Stimulated activated CD4-positive, alpha-beta T cell treated with anti-CD3 and anti-CD28 coated beads, Interleukin-1b, Interleukin-23, amount 100 ng/mL, for 4 hours (primary cell): ENCODE measurements at regions not wholly inside any gene's neighbourhood (a gene's known extent, or its start where the extent isn't known, plus 50 kb on each side); places are given as distances from the start of the nearest gene placed in this dataset.

Experiments used
- DNase-seq, 2 donors: peaks; one replicate each; pipeline ENCODE4 v3.0.0-alpha.2; 2020; ENCODE audit warnings: low read depth in 2 of 2

DNA sequence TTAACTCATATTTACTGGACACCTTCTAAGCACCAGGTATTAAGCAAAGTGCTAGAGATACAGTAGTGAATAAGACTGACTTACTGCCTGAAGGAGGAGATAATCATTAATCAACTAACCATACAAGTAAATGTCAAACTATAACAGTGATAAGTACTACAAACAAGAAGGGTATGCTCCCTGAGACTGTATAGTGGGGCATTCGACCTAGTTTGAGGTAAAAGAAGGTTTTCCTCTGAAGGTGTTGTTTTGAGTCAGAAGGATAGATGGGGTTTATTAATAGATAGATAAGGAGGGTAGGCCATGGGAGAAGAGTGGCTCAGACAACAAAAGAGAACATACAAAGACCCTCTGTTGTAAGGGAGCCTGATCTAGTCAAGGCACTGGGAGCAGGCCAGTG lies 105.4 kb downstream of the DDIT4L start:
- no peak for DNase-seq

DNA sequence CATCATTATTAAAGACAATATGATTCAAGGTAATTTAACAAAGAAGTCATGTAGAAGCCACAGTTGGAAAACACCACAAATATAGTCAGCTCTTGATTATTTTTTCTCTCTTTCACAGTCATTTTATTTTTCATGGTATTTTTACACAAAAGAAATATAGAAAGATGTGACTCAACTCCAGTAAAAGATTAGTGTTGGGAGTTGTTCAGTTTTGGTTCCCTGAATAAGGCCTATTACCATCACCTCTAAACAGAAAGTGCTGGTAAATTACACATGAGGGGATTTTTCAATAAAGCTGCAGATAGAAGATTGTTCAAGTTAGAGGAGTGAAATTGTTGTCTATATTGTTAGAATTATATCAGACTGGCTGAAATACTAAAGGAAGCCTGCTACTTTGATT lies 107.0 kb downstream of the DDIT4L start:
- DNase-seq, result no peak

- DNase-seq, result no peak
Observed at GRCh38 chr4:100082852-100083251, 107.4 kb downstream of the DDIT4L start.

DNA sequence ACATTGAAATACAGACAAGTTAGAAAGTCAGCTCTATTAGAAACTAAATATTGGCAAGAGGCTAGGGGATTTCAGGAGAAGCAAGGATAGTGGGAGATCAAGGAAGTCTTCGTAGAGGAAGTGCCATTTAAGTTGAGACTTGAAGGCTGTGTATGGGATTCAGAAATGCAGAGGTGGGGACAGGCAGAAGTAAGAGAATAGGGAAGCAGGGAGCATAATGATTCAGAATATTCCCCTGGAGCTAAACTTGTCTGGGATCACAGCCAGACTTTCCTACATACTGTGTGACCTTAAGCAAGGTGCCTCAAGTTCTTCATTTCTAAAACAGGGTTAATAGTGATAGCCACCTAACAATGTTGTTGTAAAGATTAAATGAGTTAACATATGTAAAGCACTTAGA lies 108.8 kb downstream of the DDIT4L start:
- no peak for DNase-seq

DNA sequence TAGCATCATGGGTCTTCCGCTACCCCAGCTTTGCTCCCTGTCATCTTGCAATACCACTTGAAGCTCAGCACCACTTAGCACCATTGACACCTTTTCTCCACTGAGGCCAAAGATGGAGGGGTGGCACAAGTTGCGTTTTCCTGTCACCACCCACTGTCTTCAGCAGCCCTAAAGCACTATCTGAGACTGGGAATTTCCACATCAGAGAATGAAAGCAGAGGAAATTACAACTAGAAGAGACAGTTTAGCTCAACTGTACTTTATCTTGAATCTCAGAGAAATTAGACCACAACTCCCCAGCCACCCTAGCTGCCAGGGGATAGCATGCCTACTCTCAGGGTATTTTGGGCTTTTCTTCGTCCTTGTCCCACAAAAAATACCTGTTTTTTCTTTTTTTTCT lies 111.0 kb downstream of the DDIT4L start:
- no peak for DNase-seq

DNA sequence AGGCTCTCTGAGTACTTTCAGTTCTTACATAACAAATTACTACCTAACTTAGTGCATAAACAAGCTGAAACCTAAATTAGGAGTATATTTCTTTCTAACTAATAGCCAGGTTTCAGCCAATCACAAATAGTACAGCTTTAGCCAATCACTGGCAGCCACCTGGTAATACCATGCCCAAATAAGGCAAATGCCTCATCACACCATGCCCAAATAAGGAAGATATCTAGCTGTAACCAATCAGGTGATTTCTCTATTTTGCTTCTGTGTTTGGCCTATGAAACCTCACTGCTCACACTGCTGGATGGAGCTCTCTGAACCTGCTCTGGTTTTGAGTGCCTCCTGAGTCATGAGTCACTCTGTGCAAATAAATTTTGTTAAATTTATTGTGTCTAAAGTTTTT lies 113.5 kb downstream of the DDIT4L start:
- no peak for DNase-seq

DNA sequence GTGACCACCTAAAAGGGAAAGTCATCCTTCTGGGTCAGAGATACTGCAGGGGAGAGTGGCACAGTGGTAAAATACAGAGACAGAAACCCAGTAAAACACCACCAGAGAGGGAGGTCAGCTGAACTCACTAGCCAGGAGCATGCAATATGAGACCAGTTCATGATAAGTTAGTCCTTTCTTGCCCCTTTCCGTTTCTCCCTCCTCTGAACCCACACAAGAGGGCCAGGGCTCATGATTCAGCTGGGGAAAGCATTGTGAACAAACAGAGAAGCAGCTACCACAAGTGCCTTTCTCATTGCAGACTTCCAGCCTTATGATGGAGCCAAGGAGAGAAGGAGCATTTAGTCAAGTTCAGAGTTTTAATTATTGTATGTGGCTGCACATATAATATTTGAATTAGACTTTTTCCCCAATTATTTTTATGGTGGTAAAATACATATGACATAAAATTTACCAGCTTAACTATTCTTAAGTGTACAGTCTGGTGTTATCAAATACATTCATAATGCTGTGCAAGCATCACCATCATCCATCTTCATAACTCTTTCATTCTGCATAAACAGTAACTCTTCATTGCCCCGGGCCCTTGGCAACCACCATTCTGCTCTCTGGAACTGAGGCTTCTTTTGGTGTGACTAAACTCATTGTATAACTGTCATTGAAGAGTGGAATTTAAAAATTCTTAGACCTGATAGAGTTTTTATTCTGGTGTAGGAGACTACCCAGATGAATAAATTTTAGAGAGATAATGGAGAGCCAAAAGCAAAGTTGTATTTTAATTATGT lies 114.6 kb downstream of the DDIT4L start:
- no peak for DNase-seq

GRCh38 chr4:100075056-100075455 lies 115.2 kb downstream of the DDIT4L start:
- DNase-seq, result no peak

- no peak for DNase-seq
Observed at GRCh38 chr4:100071506-100071905, 118.8 kb downstream of the DDIT4L start.

GRCh38 chr4:100070868-100071267 lies 119.4 kb downstream of the DDIT4L start:
- DNase-seq, result no peak

DNA sequence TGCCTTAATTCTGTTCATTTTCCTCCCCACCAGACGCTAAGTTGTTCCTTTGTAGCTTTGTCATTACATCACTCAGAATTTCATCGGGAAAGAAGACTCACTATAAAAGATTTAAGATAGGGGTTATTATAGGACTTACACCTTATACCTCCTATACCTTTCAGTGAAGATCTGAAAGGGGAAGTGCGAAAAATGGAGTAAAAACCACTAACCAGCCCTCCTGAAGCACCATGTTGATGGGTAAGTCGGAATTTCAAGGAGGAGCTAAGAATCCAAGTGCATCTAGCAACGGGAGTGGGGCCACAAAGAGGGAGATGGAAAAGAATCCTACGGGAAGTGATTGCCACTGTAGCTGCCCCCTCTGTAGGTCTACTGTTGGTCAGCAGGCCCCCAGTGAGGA lies 119.1 kb upstream of the H2AZ1 start:
- no peak for DNase-seq

GRCh38 chr4:100067255-100067654 lies 117.2 kb upstream of the H2AZ1 start:
- DNase-seq, result no peak

- DNase-seq, result no peak
Observed at GRCh38 chr4:100063355-100063754, 113.3 kb upstream of the H2AZ1 start.

- DNase-seq, result no peak
Observed at GRCh38 chr4:100062921-100063320, 112.8 kb upstream of the H2AZ1 start.

- no peak for DNase-seq
Observed at GRCh38 chr4:100061835-100062234, 111.8 kb upstream of the H2AZ1 start.

GRCh38 chr4:100060765-100061416 lies 110.8 kb upstream of the H2AZ1 start:
- no peak for DNase-seq

DNA sequence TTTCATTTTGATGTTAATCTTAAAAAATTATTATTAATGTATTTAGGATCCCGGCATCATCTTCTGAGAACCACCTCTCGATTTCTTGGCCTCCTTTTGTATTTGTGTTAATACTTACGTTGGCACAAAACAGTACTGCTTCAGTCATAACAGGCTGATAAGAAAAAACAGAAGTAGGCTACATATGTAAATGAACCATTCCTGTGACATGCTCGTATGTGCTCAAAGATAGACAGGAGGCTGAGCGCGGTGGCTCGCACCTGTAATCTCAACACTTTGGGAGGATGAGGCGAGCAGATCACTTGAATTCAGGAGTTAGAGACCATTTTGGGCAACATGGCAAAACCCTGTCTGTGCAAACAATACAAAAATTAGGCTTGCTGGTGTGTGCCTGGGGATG lies 109.4 kb upstream of the H2AZ1 start:
- DNase-seq, result no peak

- DNase-seq, result no peak
Observed at GRCh38 chr4:100056701-100057100, 106.6 kb upstream of the H2AZ1 start.

GRCh38 chr4:100054071-100054470 lies 104.0 kb upstream of the H2AZ1 start:
- DNase-seq, result no peak

GRCh38 chr4:100049872-100050271 lies 99.8 kb upstream of the H2AZ1 start:
- no peak for DNase-seq

DNA sequence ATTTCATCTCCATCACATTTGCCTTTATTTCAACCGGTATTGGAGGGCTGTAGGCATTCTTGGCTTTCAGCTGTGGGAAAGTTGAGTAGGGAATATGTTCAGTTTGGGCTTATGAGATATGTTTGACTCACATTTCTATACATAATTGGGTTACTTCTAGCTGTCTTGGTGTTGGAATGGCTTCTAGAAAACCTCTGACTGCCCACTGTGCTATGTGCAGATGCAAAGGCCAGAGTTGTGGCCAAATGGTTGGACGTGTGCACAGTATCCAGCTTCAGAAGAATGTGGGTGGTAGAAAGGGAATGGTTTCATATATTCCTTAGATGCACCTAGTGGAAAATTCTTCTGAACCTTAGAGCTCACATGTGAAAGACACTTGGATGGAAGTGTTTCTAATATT lies 92.6 kb upstream of the H2AZ1 start:
- DNase-seq, result no peak

DNA sequence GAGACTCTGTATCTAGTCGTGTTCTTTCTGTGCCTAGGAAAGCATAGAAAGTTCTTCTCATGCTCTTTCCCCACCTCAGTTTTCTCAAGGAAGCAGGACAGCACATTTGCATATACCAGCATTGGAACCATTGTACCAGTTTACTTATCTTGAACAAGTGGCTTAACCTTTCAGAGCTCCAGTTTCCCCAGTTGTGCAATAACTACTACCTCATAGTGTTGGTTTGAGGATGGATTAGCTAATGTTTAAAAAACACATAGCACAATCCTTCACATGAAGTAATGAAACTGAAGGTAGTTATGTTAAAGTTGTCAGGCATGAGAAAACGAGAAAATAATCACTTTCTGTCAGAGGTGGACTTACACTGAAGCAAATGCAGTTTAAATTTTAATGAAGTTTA lies 92.2 kb upstream of the H2AZ1 start:
- no peak for DNase-seq

DNA sequence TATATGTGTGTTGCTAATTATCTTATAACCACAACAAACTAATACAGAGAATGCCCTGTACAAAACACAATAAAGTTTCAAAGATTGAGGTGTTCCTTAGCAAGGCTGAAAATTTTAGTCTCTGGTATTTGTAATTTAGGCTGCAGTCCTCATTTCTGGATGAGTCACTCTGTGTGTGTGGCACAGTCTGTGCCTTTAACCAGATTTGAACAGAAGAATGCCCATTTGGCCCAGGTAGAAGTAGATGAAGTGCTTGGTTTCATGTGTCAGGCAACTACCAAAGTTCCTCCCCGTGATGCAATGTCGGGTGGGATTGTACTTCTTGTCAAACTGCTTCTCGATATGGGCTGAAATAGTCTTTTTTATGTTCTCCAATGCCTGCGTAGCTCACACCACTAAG lies 91.6 kb upstream of the H2AZ1 start:
- DNase-seq, result no peak
